Endothelial cell of umbilical vein (primary cell): ENCODE measurements at regions not wholly inside any gene's neighbourhood (a gene's known extent, or its start where the extent isn't known, plus 50 kb on each side); places are given as distances from the start of the nearest gene placed in this dataset.

Source experiments
- BruUV-seq: library from RNA; stranded (reverse); fragments of 400-500 nt; replicated peaks from 2 replicates; lab custom pipeline; 2021; lab: Mats Ljungman, UMichigan
- CTCF ChIA-PET: fragments of 300-600, 350-600 bp; sonication (Branson Sonifier 250); formaldehyde crosslinking; loops from one replicate; lab custom pipeline; 2021; ENCODE audit warnings: antibody characterized with exemption, inconsistent platforms; lab: Charles Lee
- POLR2A ChIA-PET: fragments of 300-600, 350-600 bp; sonication (Branson Sonifier 250); formaldehyde crosslinking; loops from one replicate; lab custom pipeline; 2021; ENCODE audit warnings: antibody characterized with exemption, inconsistent platforms; lab: Charles Lee
- DNase-seq: peaks from one replicate; pipeline ENCODE4 v3.0.0-alpha.2; 2011; ENCODE audit warnings: low read depth, low spot score
- FAIRE-seq: peaks from 2 replicates; lab custom pipeline; 2011; peaks lifted over from hg19 to GRCh38; lab: Jason Lieb, UNC
- H2AFZ ChIP-seq: 2 replicates; pipeline ENCODE4 v1.6.0; 2012; ENCODE audit warnings: low read depth, low read length, control low read depth, inconsistent platforms
- H3K27ac ChIP-seq: 2 replicates; pipeline ENCODE4 v1.5.1; 2011; ENCODE audit warnings: low read depth, mild to moderate bottlenecking, control low read depth, low read length, moderate library complexity; ENCODE audit not compliant: insufficient read depth
- H3K27me3 ChIP-seq, 2 experiments: 2 replicates each; pipeline versions ENCODE4 v1.6.0 to v1.6.1; 2011; ENCODE audit warnings: low read length in 2 of 2, mixed read lengths in 1 of 2; ENCODE audit not compliant: control insufficient read depth in 2 of 2, insufficient read depth in 2 of 2
- H3K36me3 ChIP-seq, 2 experiments: 2 replicates in 1 of 2; 3 replicates in 1 of 2; pipeline ENCODE4 v1.5.1; 2011; ENCODE audit warnings: low read length in 2 of 2, mild to moderate bottlenecking in 1 of 2, moderate library complexity in 1 of 2; ENCODE audit not compliant: control insufficient read depth in 2 of 2, insufficient read depth in 2 of 2; ENCODE audit errors: extremely low read depth in 1 of 2
- H3K4me1 ChIP-seq: 3 replicates; pipeline ENCODE4 v1.5.1; 2011; ENCODE audit warnings: mild to moderate bottlenecking, low read length; ENCODE audit not compliant: control insufficient read depth, insufficient read depth; ENCODE audit errors: extremely low read depth
- H3K4me2 ChIP-seq: 2 replicates; pipeline ENCODE4 v1.6.1; 2011; ENCODE audit warnings: low read length, control low read depth, mixed read lengths; ENCODE audit not compliant: insufficient read depth
- H3K4me3 ChIP-seq, 3 experiments: fragments of 200-600 bp in 1 of 3; sonication (generic), shearing (Covaris generic) in 1 of 3; replicated peaks in 1 of 3; 2 replicates each; pipeline ENCODE4 v1.5.1; 2011 to 2016; ENCODE audit warnings: control low read depth in 3 of 3, low read length in 3 of 3, mild to moderate bottlenecking in 2 of 3, inconsistent platforms in 1 of 3, low read depth in 1 of 3, moderate library complexity in 1 of 3; ENCODE audit not compliant: insufficient read depth in 1 of 3
- H3K79me2 ChIP-seq: 2 replicates; pipeline ENCODE4 v1.6.0; 2012; ENCODE audit warnings: low read length, inconsistent platforms; ENCODE audit not compliant: control insufficient read depth, insufficient read depth
- H3K9ac ChIP-seq: replicated peaks from 2 replicates; pipeline ENCODE3; 2011; ENCODE audit warnings: low read length, control low read depth; ENCODE audit not compliant: insufficient read depth; ENCODE audit errors: extremely low read depth
- H3K9me1 ChIP-seq: replicated peaks from 3 replicates; pipeline ENCODE4 v1.6.0; 2011; ENCODE audit warnings: mild to moderate bottlenecking, low read length; ENCODE audit not compliant: control insufficient read depth, insufficient read depth; ENCODE audit errors: extremely low read depth
- H3K9me3 ChIP-seq: replicated peaks from 2 replicates; pipeline ENCODE4 v1.5.1; 2012; ENCODE audit warnings: low read length, inconsistent platforms; ENCODE audit not compliant: control insufficient read depth, insufficient read depth
- H4K20me1 ChIP-seq: replicated peaks from 2 replicates; pipeline ENCODE3; 2011; ENCODE audit warnings: mild to moderate bottlenecking, low read length; ENCODE audit not compliant: control insufficient read depth, insufficient read depth; ENCODE audit errors: extremely low read depth
- EZH2 ChIP-seq: IDR thresholded peaks from 2 replicates; pipeline ENCODE4 v1.6.1; 2012; ENCODE audit warnings: borderline replicate concordance, low read depth, mild to moderate bottlenecking, moderate library complexity, low read length, inconsistent platforms; ENCODE audit not compliant: severe bottlenecking
- FOS ChIP-seq: IDR thresholded peaks from 2 replicates; pipeline ENCODE4 v1.6.1; 2011; ENCODE audit warnings: mild to moderate bottlenecking, low read length, moderate library complexity, borderline replicate concordance; ENCODE audit not compliant: insufficient read depth
- GATA2 ChIP-seq: IDR thresholded peaks from 2 replicates; pipeline ENCODE4 v1.7.0; 2011; ENCODE audit warnings: low read depth, mild to moderate bottlenecking, moderate library complexity, mixed read lengths, low read length; ENCODE audit not compliant: insufficient read length, insufficient read depth
- JUN ChIP-seq: IDR thresholded peaks from 2 replicates; pipeline ENCODE4 v1.6.1; 2011; ENCODE audit warnings: borderline replicate concordance, low read depth; ENCODE audit not compliant: insufficient read length, insufficient read depth
- MYC ChIP-seq: IDR thresholded peaks from one replicate; pipeline ENCODE4 v1.6.1; 2011; ENCODE audit warnings: mild to moderate bottlenecking, low read depth, low read length
- POLR2A ChIP-seq: IDR thresholded peaks from 2 replicates; pipeline ENCODE4 v1.6.1; 2012; ENCODE audit warnings: low read depth, mild to moderate bottlenecking, control low read depth, low read length
- POLR2AphosphoS5 ChIP-seq: IDR thresholded peaks from 2 replicates; pipeline ENCODE4 v1.6.1; 2012; ENCODE audit warnings: low read depth, mild to moderate bottlenecking, control low read depth, low read length, moderate library complexity; ENCODE audit not compliant: insufficient read depth
- dilution Hi-C: fragments of 300-500 bp; cut with MboI; formaldehyde crosslinking; loops from one replicate; pipeline ENCODE4 v1.15.0; 2019; ENCODE audit warnings: low sequenced_read_pairs; ENCODE audit not compliant: extremely low pct_ligation_motif_present
- intact Hi-C: fragments of 100-400 bp; cut with micrococcal nuclease; formaldehyde crosslinking; loops from one replicate; pipeline ENCODE4 v1.10.0; 2022
- TF ChIP-seq, protein P1 (sequence below): IDR thresholded peaks from 2 replicates; pipeline ENCODE4 v1.6.1; 2011; ENCODE audit not compliant: insufficient read depth, insufficient read length
- TF ChIP-seq, protein P2 (sequence below), 2 donors: IDR thresholded peaks; 1 replicate in 1 of 2; 2 replicates in 1 of 2; pipeline ENCODE4 v1.5.1; 2011; ENCODE audit warnings: low read length in 2 of 2, mild to moderate bottlenecking in 2 of 2, moderate library complexity in 2 of 2, control low read depth in 1 of 2, inconsistent platforms in 1 of 2, low read depth in 1 of 2; ENCODE audit not compliant: insufficient read depth in 1 of 2; ENCODE audit errors: extremely low read depth in 1 of 2

DNA sequence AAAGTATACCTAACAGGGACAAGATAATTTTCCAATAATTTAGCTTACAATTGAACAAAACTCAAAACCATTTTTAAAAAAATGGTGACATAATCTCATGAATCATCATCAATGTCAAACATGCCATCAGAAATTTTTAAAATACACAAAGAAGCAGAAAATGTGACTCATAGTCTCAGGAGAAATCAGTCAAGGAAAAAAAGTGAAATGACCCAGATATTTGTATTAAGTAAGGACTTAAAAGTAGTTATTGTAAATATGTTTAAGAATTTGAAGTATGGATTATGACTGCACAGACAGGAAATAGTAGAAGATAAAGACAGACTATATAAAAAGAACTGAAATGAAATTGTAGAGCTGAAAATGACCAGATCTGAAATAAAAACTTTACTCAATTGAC lies 473.9 kb upstream of the SYT4 start:
- H4K20me1 ChIP-seq = no peaks in the 10 kb centered on the region
- intact Hi-C loops = no loop called here
- dilution Hi-C loops = no loop called here
- POLR2A ChIA-PET = no interaction called here
- TF ChIP-seq, protein P1, sequence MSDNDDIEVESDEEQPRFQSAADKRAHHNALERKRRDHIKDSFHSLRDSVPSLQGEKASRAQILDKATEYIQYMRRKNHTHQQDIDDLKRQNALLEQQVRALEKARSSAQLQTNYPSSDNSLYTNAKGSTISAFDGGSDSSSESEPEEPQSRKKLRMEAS = no peak
- TF ChIP-seq JUN = no peak
- TF ChIP-seq POLR2A = no peak
- TF ChIP-seq FOS = no peak
- no peak for TF ChIP-seq POLR2AphosphoS5
- TF ChIP-seq, protein P2, sequence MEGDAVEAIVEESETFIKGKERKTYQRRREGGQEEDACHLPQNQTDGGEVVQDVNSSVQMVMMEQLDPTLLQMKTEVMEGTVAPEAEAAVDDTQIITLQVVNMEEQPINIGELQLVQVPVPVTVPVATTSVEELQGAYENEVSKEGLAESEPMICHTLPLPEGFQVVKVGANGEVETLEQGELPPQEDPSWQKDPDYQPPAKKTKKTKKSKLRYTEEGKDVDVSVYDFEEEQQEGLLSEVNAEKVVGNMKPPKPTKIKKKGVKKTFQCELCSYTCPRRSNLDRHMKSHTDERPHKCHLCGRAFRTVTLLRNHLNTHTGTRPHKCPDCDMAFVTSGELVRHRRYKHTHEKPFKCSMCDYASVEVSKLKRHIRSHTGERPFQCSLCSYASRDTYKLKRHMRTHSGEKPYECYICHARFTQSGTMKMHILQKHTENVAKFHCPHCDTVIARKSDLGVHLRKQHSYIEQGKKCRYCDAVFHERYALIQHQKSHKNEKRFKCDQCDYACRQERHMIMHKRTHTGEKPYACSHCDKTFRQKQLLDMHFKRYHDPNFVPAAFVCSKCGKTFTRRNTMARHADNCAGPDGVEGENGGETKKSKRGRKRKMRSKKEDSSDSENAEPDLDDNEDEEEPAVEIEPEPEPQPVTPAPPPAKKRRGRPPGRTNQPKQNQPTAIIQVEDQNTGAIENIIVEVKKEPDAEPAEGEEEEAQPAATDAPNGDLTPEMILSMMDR (IDR thresholded peaks at IDR 0.05; ENCODE audit: extremely low read depth in 1 of 2, insufficient read depth in 1 of 2, low read depth in 1 of 2, low read length in 2 of 2) = no peak
- no peak for TF ChIP-seq GATA2
- TF ChIP-seq EZH2 = no peak
- TF ChIP-seq MYC = no peak
- no peaks in the 10 kb centered on the region for H3K4me1 ChIP-seq
- no peak overlapping the region for H3K4me3 ChIP-seq
- H3K9me3 ChIP-seq = no peaks in the 10 kb centered on the region
- no peak overlapping the region for H3K4me2 ChIP-seq
- H3K79me2 ChIP-seq = no peaks in the 10 kb centered on the region
- H3K9ac ChIP-seq = no peak overlapping the region
- no peak overlapping the region for H2AFZ ChIP-seq
- H3K36me3 ChIP-seq = no peaks in the 10 kb centered on the region
- FAIRE-seq = no peak
- CTCF ChIA-PET = no interaction called here
- no TSS peak for BruUV-seq
- DNase-seq = no peak
- H3K27ac ChIP-seq = no peak overlapping the region
- no peaks in the 10 kb centered on the region for H3K9me1 ChIP-seq
- H3K27me3 ChIP-seq = no peaks in the 10 kb centered on the region
